Uterus (tissue), 2 donors: ENCODE measurements at regions not wholly inside any gene's neighbourhood (a gene's known extent, or its start where the extent isn't known, plus 50 kb on each side); places are given as distances from the start of the nearest gene placed in this dataset.

Experiments used
- CTCF ChIP-seq, 4 experiments: fragments of 200-600 bp in 2 of 4; fragments of 450-650 bp in 2 of 4; sonication (generic) in 2 of 4; IDR thresholded peaks; one replicate each; pipeline ENCODE4 v1.5.1; 2016 to 2019; ENCODE audit warnings: antibody characterized with exemption in 4 of 4, mild to moderate bottlenecking in 2 of 4, moderate library complexity in 1 of 4
- POLR2A ChIP-seq, 2 donors: fragments of 450-650 bp; IDR thresholded peaks; one replicate each; pipeline ENCODE4 v1.6.1; 2016; ENCODE audit warnings: antibody characterized with exemption in 2 of 2, mild to moderate bottlenecking in 1 of 2, moderate library complexity in 1 of 2

- TF ChIP-seq CTCF (IDR thresholded peaks at IDR 0.05) (no peak), POLR2A (IDR thresholded peaks at IDR 0.05) (no peak)
These were observed 147.1 kb downstream of the PRL start for GRCh38 chr6:22149501-22150367.
